Spinal cord (tissue), 9 donors: ENCODE measurements at regions not wholly inside any gene's neighbourhood (a gene's known extent, or its start where the extent isn't known, plus 50 kb on each side); places are given as distances from the start of the nearest gene placed in this dataset.

Experiments used
- DNase-seq, 6 donors: peaks; one replicate each; pipeline versions ENCODE4 v3.0.0 to v3.0.0-alpha.2; 2013 to 2015; ENCODE audit warnings: low spot score in 6 of 6, low read depth in 4 of 6
- H3K27ac ChIP-seq: one replicate; pipeline ENCODE4 v1.5.1; 2013; ENCODE audit warnings: low read depth, low read length, control low read depth
- H3K27me3 ChIP-seq: one replicate; pipeline ENCODE4 v1.6.1; 2013; ENCODE audit warnings: low read length; ENCODE audit not compliant: control insufficient read depth, insufficient read depth
- H3K36me3 ChIP-seq: one replicate; pipeline ENCODE4 v1.6.1; 2013; ENCODE audit warnings: low read length; ENCODE audit not compliant: control insufficient read depth, insufficient read depth
- H3K4me1 ChIP-seq: one replicate; pipeline ENCODE4 v1.6.1; 2013; ENCODE audit warnings: low read length; ENCODE audit not compliant: control insufficient read depth, insufficient read depth
- H3K4me3 ChIP-seq: one replicate; pipeline ENCODE4 v1.5.1; 2013; ENCODE audit warnings: low read depth, low read length, control low read depth
- H3K9me3 ChIP-seq: one replicate; pipeline ENCODE4 v1.6.1; 2013; ENCODE audit warnings: low read length; ENCODE audit not compliant: control insufficient read depth, insufficient read depth
- WGBS: methylation state at CpG from one replicate; pipeline ENCODE4 v1.1.5; 2013; ENCODE audit warnings: missing lambda C conversion rate; ENCODE audit not compliant: insufficient coverage; 5-methylcytosine and 5-hydroxymethylcytosine counted together
- donor health status: healthy.

GRCh38 chr15:77721963-77722362 lies 89.3 kb upstream of the LINGO1 start:
- H3K4me3 ChIP-seq, result no peak overlapping the region
- peaks cover 22% of the 10 kb centered on the region for H3K36me3 ChIP-seq
- H3K4me1 ChIP-seq, result peaks cover 31% of the 10 kb centered on the region
- no peaks in the 10 kb centered on the region for H3K9me3 ChIP-seq
- WGBS, result 74% methylated on average over 4 of the region's 7 CpGs
- no peak for DNase-seq
- H3K27me3 ChIP-seq, result no peaks in the 10 kb centered on the region
- no peak overlapping the region for H3K27ac ChIP-seq

GRCh38 chr15:77720655-77721054 lies 87.9 kb upstream of the LINGO1 start:
- H3K36me3 ChIP-seq, result peaks cover 24% of the 10 kb centered on the region
- peak in 1 of 6 donors; percentile 24 for DNase-seq
- H3K4me3 ChIP-seq, result no peak overlapping the region
- 33% methylated on average over 10 of the region's 10 CpGs for WGBS
- H3K4me1 ChIP-seq, result peaks cover 34% of the 10 kb centered on the region
- H3K27ac ChIP-seq, result no peak overlapping the region
- H3K9me3 ChIP-seq, result no peaks in the 10 kb centered on the region
- no peaks in the 10 kb centered on the region for H3K27me3 ChIP-seq

DNA sequence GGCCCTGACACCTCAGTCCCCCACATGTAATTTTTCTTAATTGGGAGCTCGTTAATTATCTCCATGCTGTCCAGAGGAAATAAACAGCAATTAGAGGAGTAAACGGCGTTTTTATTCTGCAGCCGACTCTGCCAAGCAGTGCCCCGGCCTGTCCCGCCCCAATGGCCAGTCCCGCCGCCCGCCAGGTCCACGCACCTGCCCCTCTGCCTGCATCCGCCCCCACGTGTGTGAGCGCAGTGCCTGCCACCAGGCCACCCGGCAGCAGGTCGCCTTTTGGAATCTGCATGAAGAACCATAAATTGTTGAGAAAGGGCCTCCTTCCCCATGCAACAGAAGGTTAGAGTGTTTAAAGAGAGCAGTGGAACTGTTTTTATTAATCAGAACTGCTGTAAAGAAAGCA lies 87.5 kb upstream of the LINGO1 start:
- Histone ChIP-seq H3K36me3 (peaks cover 24% of the 10 kb centered on the region), H3K27me3 (no peaks in the 10 kb centered on the region), H3K4me3 (no peak overlapping the region), H3K27ac (no peak overlapping the region), H3K4me1 (peaks cover 34% of the 10 kb centered on the region), H3K9me3 (no peaks in the 10 kb centered on the region)
- 36% methylated on average over 14 of the region's 15 CpGs for WGBS
- no peak for DNase-seq

- peaks cover 27% of the 10 kb centered on the region for H3K36me3 ChIP-seq
- 84% methylated on average over 11 of the region's 11 CpGs for WGBS
Observed at GRCh38 chr15:77719450-77719849, 86.7 kb upstream of the LINGO1 start.

DNA sequence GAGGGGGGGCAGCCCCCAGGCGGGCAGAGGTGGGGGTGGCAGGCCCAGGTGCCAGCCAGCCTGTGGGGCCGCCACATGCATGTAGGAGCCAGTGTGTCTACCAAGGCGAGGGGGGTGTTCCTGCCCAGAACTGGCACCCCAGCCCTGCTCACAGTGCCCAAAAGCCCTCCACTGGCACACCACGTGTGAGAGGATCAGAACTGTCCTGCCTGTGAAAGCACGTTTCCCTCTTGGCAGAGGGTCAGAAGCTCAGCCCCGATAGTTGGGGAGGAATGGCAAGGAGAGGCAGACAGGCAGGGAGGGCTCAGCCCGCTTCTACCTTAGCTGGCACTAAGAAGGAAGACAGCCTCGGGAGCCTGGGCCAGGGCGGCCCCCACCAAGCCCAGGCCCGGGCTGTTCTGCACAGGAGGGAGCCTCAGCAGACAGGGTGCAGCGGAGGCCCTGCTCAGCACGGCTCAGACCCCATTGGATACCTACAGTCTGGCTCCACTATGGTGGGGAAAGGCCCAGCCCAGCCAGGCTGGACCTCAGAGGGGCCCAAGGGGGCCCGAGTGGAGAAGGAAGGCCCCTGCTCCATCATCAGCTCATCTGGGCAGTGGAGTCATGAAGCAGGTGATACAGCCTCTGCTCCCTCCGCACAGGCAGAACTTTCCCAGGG lies 84.8 kb upstream of the LINGO1 start:
- no peak overlapping the region for H3K4me3 ChIP-seq
- H3K4me1 ChIP-seq, result peaks cover 34% of the 10 kb centered on the region
- H3K27ac ChIP-seq, result no peak overlapping the region
- DNase-seq, result peak in 1 of 6 donors; percentile 47
- 48% methylated on average over 12 of the region's 14 CpGs for WGBS
- H3K36me3 ChIP-seq, result peaks cover 20% of the 10 kb centered on the region
- no peaks in the 10 kb centered on the region for H3K9me3 ChIP-seq
- H3K27me3 ChIP-seq, result no peaks in the 10 kb centered on the region

More at GRCh38 chr15:77719450-77719849, 86.7 kb upstream of the LINGO1 start:
- H3K27me3 ChIP-seq, result no peaks in the 10 kb centered on the region
- H3K4me3 ChIP-seq, result no peak overlapping the region
- no peaks in the 10 kb centered on the region for H3K9me3 ChIP-seq
- peaks cover 34% of the 10 kb centered on the region for H3K4me1 ChIP-seq
- no peak overlapping the region for H3K27ac ChIP-seq
- DNase-seq, result no peak

DNA sequence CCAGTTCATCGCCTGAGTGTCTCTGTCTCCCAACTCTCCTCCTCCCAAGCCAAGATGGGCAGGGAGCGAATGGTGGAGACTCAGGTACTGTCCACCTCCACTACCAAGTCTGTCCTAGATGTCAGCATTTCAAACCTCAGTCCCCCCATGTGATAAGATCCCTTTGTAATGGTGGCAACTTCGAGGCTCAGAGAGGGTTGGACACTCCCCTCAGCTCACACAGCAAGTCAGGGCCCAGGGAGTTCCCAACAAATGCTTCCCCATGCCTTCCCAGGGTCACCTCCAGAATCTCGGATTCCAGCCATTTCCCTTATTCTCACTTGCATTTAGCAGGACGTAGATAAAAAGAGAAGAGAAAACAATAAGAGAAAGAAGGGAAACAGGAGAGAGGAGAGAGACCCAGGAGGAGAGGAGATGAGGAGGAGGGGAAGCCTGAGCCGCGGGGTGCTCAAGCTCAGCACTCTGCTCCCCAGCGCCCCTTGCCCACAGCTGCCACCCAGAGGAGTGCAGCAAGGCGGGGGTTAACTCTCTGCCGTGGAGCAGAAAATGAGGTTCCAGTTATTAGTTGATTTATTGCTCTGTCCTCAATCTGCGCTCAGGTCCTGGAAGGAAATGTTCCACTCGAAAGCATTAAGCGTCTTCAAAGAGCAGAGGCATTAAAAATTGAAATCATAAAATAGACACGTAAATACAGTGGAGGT lies 84.1 kb upstream of the LINGO1 start:
- Histone ChIP-seq H3K27me3 (no peaks in the 10 kb centered on the region), H3K4me1 (peaks cover 39% of the 10 kb centered on the region), H3K27ac (no peak overlapping the region), H3K9me3 (no peaks in the 10 kb centered on the region), H3K4me3 (no peak overlapping the region), H3K36me3 (peaks cover 20% of the 10 kb centered on the region)
- 57% methylated on average over 7 of the region's 14 CpGs for WGBS
- no peak for DNase-seq

DNA sequence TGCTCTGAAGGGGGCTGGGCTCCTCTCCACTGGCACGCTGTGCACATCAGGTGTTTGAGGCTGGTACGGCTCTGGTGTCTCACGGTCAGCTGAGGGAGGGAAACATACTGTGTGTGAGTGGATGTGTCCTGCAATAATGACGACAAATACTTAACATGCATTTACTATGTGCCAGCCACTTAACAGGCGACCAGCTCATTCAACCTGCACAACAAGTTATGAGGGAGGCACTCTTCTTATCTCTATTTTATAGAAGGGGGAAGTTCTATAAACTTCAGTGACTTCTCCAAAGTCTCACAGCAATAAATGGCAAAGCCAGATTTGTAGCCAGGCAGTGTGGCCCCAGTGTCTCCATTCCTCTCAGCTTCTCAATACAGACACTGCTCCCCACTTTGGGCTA lies 83.1 kb upstream of the LINGO1 start:
- no peak for DNase-seq
- peaks cover 20% of the 10 kb centered on the region for H3K36me3 ChIP-seq
- no CpG with 5 or more reads among the region's 5 CpGs for WGBS

DNA sequence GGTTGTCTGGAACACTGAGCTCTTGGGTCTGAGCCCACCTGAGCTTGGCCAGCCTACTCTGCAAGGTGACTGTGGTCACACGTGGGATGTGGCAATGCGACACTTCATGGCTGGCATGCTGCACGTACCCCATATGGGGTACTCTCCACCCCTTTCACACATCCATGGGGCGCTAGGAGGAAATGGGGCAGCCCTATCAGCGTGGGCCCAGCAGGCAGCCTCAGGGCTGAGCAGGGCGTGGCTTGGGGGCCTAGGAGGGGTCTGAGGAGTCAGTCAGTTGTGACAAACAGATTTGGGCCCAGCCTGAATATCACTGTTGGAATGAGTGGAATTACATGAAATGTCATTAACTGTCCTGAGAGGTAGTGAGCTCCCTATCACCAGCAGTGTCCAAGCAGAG lies 82.3 kb upstream of the LINGO1 start:
- Histone ChIP-seq H3K4me1 (peaks cover 45% of the 10 kb centered on the region), H3K36me3 (peaks cover 25% of the 10 kb centered on the region), H3K27ac (no peak overlapping the region), H3K4me3 (no peak overlapping the region), H3K27me3 (no peaks in the 10 kb centered on the region), H3K9me3 (no peaks in the 10 kb centered on the region)
- DNase-seq, result no peak
- WGBS, result 66% methylated on average over 4 of the region's 6 CpGs

More for the DNA sequence above, 83.1 kb upstream of the LINGO1 start:
- Histone ChIP-seq H3K4me3 (no peak overlapping the region), H3K27me3 (no peaks in the 10 kb centered on the region), H3K9me3 (no peaks in the 10 kb centered on the region), H3K27ac (no peak overlapping the region), H3K4me1 (peaks cover 44% of the 10 kb centered on the region)

DNA sequence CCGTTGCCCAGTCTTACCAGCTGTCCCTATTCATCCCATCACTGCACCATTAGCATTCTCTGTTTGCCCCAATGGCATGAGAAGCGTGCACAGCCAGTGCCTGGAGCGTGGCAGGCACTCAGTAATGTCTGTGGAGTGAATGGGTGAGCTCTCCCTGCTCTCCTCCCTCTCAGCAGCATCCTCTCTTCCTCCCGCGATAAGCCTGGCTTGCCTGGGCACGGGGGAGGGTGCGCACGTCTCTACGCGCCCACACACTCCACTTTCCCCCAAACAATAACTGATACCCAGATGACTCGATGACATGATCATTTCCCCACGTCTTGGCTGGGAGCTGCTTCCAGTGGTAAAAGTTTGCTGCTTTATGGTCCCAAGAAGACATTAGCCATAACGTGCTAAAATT lies 81.8 kb upstream of the LINGO1 start:
- Histone ChIP-seq H3K4me3 (no peak overlapping the region), H3K9me3 (no peaks in the 10 kb centered on the region), H3K27ac (no peak overlapping the region), H3K4me1 (peaks cover 48% of the 10 kb centered on the region), H3K27me3 (no peaks in the 10 kb centered on the region), H3K36me3 (peaks cover 28% of the 10 kb centered on the region)
- 65% methylated on average over 10 of the region's 13 CpGs for WGBS
- DNase-seq, result no peak

GRCh38 chr15:77714023-77714422 lies 81.3 kb upstream of the LINGO1 start:
- DNase-seq, result no peak
- WGBS, result 94% methylated on average over 4 of the region's 4 CpGs
- peaks cover 47% of the 10 kb centered on the region for H3K4me1 ChIP-seq
- H3K27me3 ChIP-seq, result no peaks in the 10 kb centered on the region
- H3K4me3 ChIP-seq, result no peak overlapping the region
- peaks cover 32% of the 10 kb centered on the region for H3K36me3 ChIP-seq
- no peaks in the 10 kb centered on the region for H3K9me3 ChIP-seq
- H3K27ac ChIP-seq, result no peak overlapping the region
